ENCODE measurements at regions not wholly inside any gene's neighbourhood (a gene's known extent, or its start where the extent isn't known, plus 50 kb on each side); places are given as distances from the start of the nearest gene placed in this dataset.

GRCh38 chr1:221644663-221645258 lies 97.1 kb downstream of the DUSP10 start:
- no peak overlapping the region for H3K4me3 ChIP-seq (ENCODE audit: control insufficient read depth in 1 of 2, extremely low read depth in 1 of 2, low read length in 1 of 2)
- Mint-ChIP-seq H3K4me3 (no peak overlapping the region), H3K27ac (no peak overlapping the region), H3K36me3 (no peaks in the 10 kb centered on the region), H3K9me3 (no peaks in the 10 kb centered on the region), H3K27me3 (peaks cover 0 to 4% of the 10 kb centered on the region in 2 donors), H3K4me1 (no peaks in the 10 kb centered on the region)
- no CpG with 5 or more reads among the region's 2 CpGs for WGBS (ENCODE audit: insufficient coverage)
- H3K4me1 ChIP-seq (ENCODE audit: control insufficient read depth in 1 of 2, extremely low read depth in 1 of 2, insufficient read depth in 2 of 2, low read length in 2 of 2): no peaks in the 10 kb centered on the region
- no peak for DNase-seq
- H3K36me3 ChIP-seq (ENCODE audit: control insufficient read depth in 2 of 2, extremely low read depth in 1 of 2, insufficient read depth in 1 of 2, low read length in 1 of 2): no peaks in the 10 kb centered on the region
- no peak overlapping the region for H3K27ac ChIP-seq (ENCODE audit: low read length)
- POLR2A ChIA-PET: no interaction called here
- H3K27me3 ChIP-seq (replicated peaks in 1 of 2; ENCODE audit: control insufficient read depth in 2 of 2, extremely low read depth in 1 of 2, insufficient read depth in 2 of 2, low read length in 1 of 2): no peaks in the 10 kb centered on the region
- CTCF ChIA-PET: interaction anchor here in 1 of 2 donors (0.6 kb wide), 1 partner anchor 56 kb away, joined by 4 read pairs; no protein-coding TSS in a partner anchor
- no peaks in the 10 kb centered on the region for H3K9me3 ChIP-seq
- no peak for ATAC-seq (replicated peaks in 1 of 4)

GRCh38 chr1:221648201-221648600 lies 93.7 kb downstream of the DUSP10 start:
- WGBS (ENCODE audit: insufficient coverage): no CpG with 5 or more reads among the region's 1 CpG
- Mint-ChIP-seq H3K4me3 (no peak overlapping the region), H3K9me3 (no peaks in the 10 kb centered on the region), H3K27me3 (peaks cover 0 to 4% of the 10 kb centered on the region in 2 donors), H3K27ac (no peak overlapping the region), H3K36me3 (no peaks in the 10 kb centered on the region), H3K4me1 (no peaks in the 10 kb centered on the region)
- no peak for DNase-seq
- H3K4me1 ChIP-seq (ENCODE audit: control insufficient read depth in 1 of 2, extremely low read depth in 1 of 2, insufficient read depth in 2 of 2, low read length in 2 of 2): no peaks in the 10 kb centered on the region
- no peak overlapping the region for H3K4me3 ChIP-seq (ENCODE audit: control insufficient read depth in 1 of 2, extremely low read depth in 1 of 2, low read length in 1 of 2)
- no peaks in the 10 kb centered on the region for H3K9me3 ChIP-seq
- ChIA-PET CTCF (interaction anchor here in 1 of 2 donors (0.6 kb wide), 1 partner anchor 172 kb away, joined by 5 read pairs; no protein-coding TSS in a partner anchor), POLR2A (no interaction called here)
- no peak for ATAC-seq (replicated peaks in 1 of 4)
- no peaks in the 10 kb centered on the region for H3K27me3 ChIP-seq (replicated peaks in 1 of 2; ENCODE audit: control insufficient read depth in 2 of 2, extremely low read depth in 1 of 2, insufficient read depth in 2 of 2, low read length in 1 of 2)
- no peaks in the 10 kb centered on the region for H3K36me3 ChIP-seq (ENCODE audit: control insufficient read depth in 2 of 2, extremely low read depth in 1 of 2, insufficient read depth in 1 of 2, low read length in 1 of 2)
- no peak overlapping the region for H3K27ac ChIP-seq (ENCODE audit: low read length)
